Kidney epithelial cell (primary cell): ENCODE measurements at regions not wholly inside any gene's neighbourhood (a gene's known extent, or its start where the extent isn't known, plus 50 kb on each side); places are given as distances from the start of the nearest gene placed in this dataset.

ENCODE experiments used
- DNase-seq: peaks from one replicate; pipeline ENCODE4 v3.0.0-alpha.2; 2010; ENCODE audit warnings: low read depth
- H3K27me3 ChIP-seq: 2 replicates; pipeline ENCODE4 v1.6.0; 2011; ENCODE audit warnings: low read length; ENCODE audit not compliant: control insufficient read depth, insufficient read depth
- H3K36me3 ChIP-seq: 2 replicates; pipeline ENCODE4 v1.5.1; 2011; ENCODE audit warnings: low read length; ENCODE audit not compliant: control insufficient read depth, insufficient read depth
- H3K4me3 ChIP-seq: 2 replicates; pipeline ENCODE4 v1.5.1; 2011; ENCODE audit warnings: low read depth, mild to moderate bottlenecking, control low read depth, low read length
- CTCF ChIP-seq: IDR thresholded peaks from 2 replicates; pipeline ENCODE4 v1.5.1; 2011; ENCODE audit warnings: mild to moderate bottlenecking, moderate library complexity, low read length, control low read depth, inconsistent platforms; ENCODE audit not compliant: insufficient read depth, poor library complexity, severe bottlenecking

GRCh38 chr13:55566779-55567178 lies 1573.9 kb upstream of the PRR20A start:
- Histone ChIP-seq H3K36me3 (no peaks in the 10 kb centered on the region), H3K4me3 (no peak overlapping the region), H3K27me3 (no peaks in the 10 kb centered on the region)
- no peak for TF ChIP-seq CTCF
- DNase-seq = no peak

GRCh38 chr13:55567721-55568625 lies 1572.7 kb upstream of the PRR20A start:
- no peak for TF ChIP-seq CTCF
- no peak overlapping the region for H3K4me3 ChIP-seq
- DNase-seq = no peak

GRCh38 chr13:55569082-55569481 lies 1571.6 kb upstream of the PRR20A start:
- no peak for DNase-seq
- TF ChIP-seq CTCF = no peak
- Histone ChIP-seq H3K4me3 (no peak overlapping the region), H3K27me3 (no peaks in the 10 kb centered on the region), H3K36me3 (no peaks in the 10 kb centered on the region)

More at GRCh38 chr13:55567721-55568625, 1572.7 kb upstream of the PRR20A start:
- Histone ChIP-seq H3K27me3 (no peaks in the 10 kb centered on the region), H3K36me3 (no peaks in the 10 kb centered on the region)

GRCh38 chr13:55569514-55569913 lies 1571.2 kb upstream of the PRR20A start:
- TF ChIP-seq CTCF = no peak

GRCh38 chr13:55570371-55570770 lies 1570.3 kb upstream of the PRR20A start:
- Histone ChIP-seq H3K36me3 (no peaks in the 10 kb centered on the region), H3K4me3 (no peak overlapping the region), H3K27me3 (no peaks in the 10 kb centered on the region)
- DNase-seq = no peak
- TF ChIP-seq CTCF = no peak

More at GRCh38 chr13:55569514-55569913, 1571.2 kb upstream of the PRR20A start:
- no peaks in the 10 kb centered on the region for H3K27me3 ChIP-seq
- no peak for DNase-seq
- no peaks in the 10 kb centered on the region for H3K36me3 ChIP-seq
- no peak overlapping the region for H3K4me3 ChIP-seq
